Upper lobe of left lung (tissue), 4 donors: ENCODE measurements at regions not wholly inside any gene's neighbourhood (a gene's known extent, or its start where the extent isn't known, plus 50 kb on each side); places are given as distances from the start of the nearest gene placed in this dataset.

Source experiments
- CTCF ChIP-seq, 6 experiments: fragments of 450-650 bp in 4 of 6; fragments of 200-600 bp in 2 of 6; sonication (generic) in 2 of 6; IDR thresholded peaks; one replicate each; pipeline ENCODE4 v1.5.1; 2016 to 2019; ENCODE audit warnings: antibody characterized with exemption in 6 of 6
- EP300 ChIP-seq, 4 donors: sonication (generic); formaldehyde crosslinking; IDR thresholded peaks; one replicate each; pipeline ENCODE4 v1.5.1; 2017; ENCODE audit warnings: antibody characterized with exemption in 4 of 4, control low read depth in 2 of 4
- POLR2A ChIP-seq, 4 donors: fragments of 450-650 bp; IDR thresholded peaks; one replicate each; pipeline ENCODE4 v1.5.1; 2016 to 2017; ENCODE audit warnings: antibody characterized with exemption in 4 of 4, mild to moderate bottlenecking in 2 of 4

- TF ChIP-seq CTCF (IDR thresholded peaks at IDR 0.05) (no peak), EP300 (IDR thresholded peaks at IDR 0.05) (no peak), POLR2A (IDR thresholded peaks at IDR 0.05) (no peak)
Measured at GRCh38 chr9:87269296-87270176, 228.1 kb upstream of the DAPK1 start.
